A673 (cell line): ENCODE measurements at regions not wholly inside any gene's neighbourhood (a gene's known extent, or its start where the extent isn't known, plus 50 kb on each side); places are given as distances from the start of the nearest gene placed in this dataset.

Source experiments
- BruUV-seq: library from RNA; stranded (reverse); fragments of 400-500 nt; replicated peaks from 2 replicates; lab custom pipeline; 2021; lab: Mats Ljungman, UMichigan
- CTCF ChIA-PET: fragments of 300-600 bp; sonication (Branson Sonifier 250); formaldehyde crosslinking; loops from one replicate; lab custom pipeline; 2022; ENCODE audit warnings: antibody characterized with exemption; lab: Charles Lee
- POLR2A ChIA-PET: fragments of 300-600 bp; sonication (Branson Sonifier 250); formaldehyde crosslinking; loops from one replicate; lab custom pipeline; 2022; ENCODE audit warnings: antibody characterized with exemption; ENCODE audit not compliant: low non-redundant PET; lab: Charles Lee
- DNase-seq: peaks from one replicate; pipeline ENCODE4 v3.0.0-alpha.2; 2015; ENCODE audit warnings: low spot score
- H3K27ac ChIP-seq: fragments of 200-600 bp; sonication (generic); 2 replicates; pipeline ENCODE4 v1.5.1; 2016; ENCODE audit warnings: mixed run types, low read depth, mild to moderate bottlenecking, mixed read lengths, antibody characterized with exemption, low read length; ENCODE audit not compliant: poor library complexity, severe bottlenecking
- H3K27me3 ChIP-seq: fragments of 200-600 bp; sonication (generic); replicated peaks from 2 replicates; pipeline ENCODE4 v1.6.1; 2017; ENCODE audit warnings: mixed run types, low read depth, mild to moderate bottlenecking, mixed read lengths, antibody characterized with exemption, low read length; ENCODE audit not compliant: insufficient read depth, poor library complexity
- H3K36me3 ChIP-seq: fragments of 200-600 bp; sonication (generic); 2 replicates; pipeline ENCODE4 v1.6.1; 2016; ENCODE audit warnings: mixed run types, mild to moderate bottlenecking, mixed read lengths, antibody characterized with exemption, low read length; ENCODE audit not compliant: insufficient read depth, poor library complexity, severe bottlenecking
- H3K4me1 ChIP-seq: fragments of 200-600 bp; sonication (generic); 2 replicates; pipeline ENCODE4 v1.6.1; 2017; ENCODE audit warnings: mixed run types, mild to moderate bottlenecking, mixed read lengths, antibody characterized with exemption, low read length; ENCODE audit not compliant: insufficient read depth, poor library complexity, severe bottlenecking
- H3K4me3 ChIP-seq: fragments of 200-600 bp; sonication (generic); 2 replicates; pipeline ENCODE4 v1.5.1; 2016; ENCODE audit warnings: low read depth, mixed run types, mild to moderate bottlenecking, mixed read lengths, low read length; ENCODE audit not compliant: poor library complexity, severe bottlenecking
- H3K9me3 ChIP-seq: fragments of 200-600 bp; sonication (generic); 2 replicates; pipeline ENCODE4 v1.6.1; 2016; ENCODE audit warnings: mixed run types, low read depth, mild to moderate bottlenecking, mixed read lengths, antibody characterized with exemption, low read length; ENCODE audit not compliant: poor library complexity, severe bottlenecking
- CTCF ChIP-seq: fragments of 300-800, 200-600 bp; sonication (generic); conservative IDR thresholded peaks from 2 replicates; pipeline ENCODE4 v1.5.1; 2017; ENCODE audit warnings: low read depth, mild to moderate bottlenecking, antibody characterized with exemption, low read length, moderate library complexity, mixed read lengths
- EZH2 ChIP-seq: fragments of 200-600 bp; sonication (generic); IDR thresholded peaks from 2 replicates; pipeline ENCODE4 v1.6.1; 2017; ENCODE audit warnings: borderline replicate concordance, low read depth, mild to moderate bottlenecking, mixed read lengths, antibody characterized with exemption, low read length; ENCODE audit not compliant: poor library complexity, severe bottlenecking
- intact Hi-C: fragments of 100-400 bp; cut with micrococcal nuclease; formaldehyde crosslinking; loops from one replicate; pipeline ENCODE4 v1.10.0; 2022; ENCODE audit not compliant: unreplicated experiment

- Histone ChIP-seq H3K4me1 (peaks cover 17% of the 10 kb centered on the region), H3K9me3 (no peaks in the 10 kb centered on the region), H3K36me3 (no peaks in the 10 kb centered on the region), H3K4me3 (no peak overlapping the region), H3K27me3 (no peaks in the 10 kb centered on the region), H3K27ac (no peak overlapping the region)
- ChIA-PET POLR2A (no interaction called here), CTCF (no interaction called here)
- TF ChIP-seq CTCF (no peak), EZH2 (no peak)
- DNase-seq: no peak
- intact Hi-C loops: no loop called here
- BruUV-seq: no TSS peak
Measured at GRCh38 chr7:36045830-36046341, 107.2 kb upstream of the EEPD1 start.

DNA sequence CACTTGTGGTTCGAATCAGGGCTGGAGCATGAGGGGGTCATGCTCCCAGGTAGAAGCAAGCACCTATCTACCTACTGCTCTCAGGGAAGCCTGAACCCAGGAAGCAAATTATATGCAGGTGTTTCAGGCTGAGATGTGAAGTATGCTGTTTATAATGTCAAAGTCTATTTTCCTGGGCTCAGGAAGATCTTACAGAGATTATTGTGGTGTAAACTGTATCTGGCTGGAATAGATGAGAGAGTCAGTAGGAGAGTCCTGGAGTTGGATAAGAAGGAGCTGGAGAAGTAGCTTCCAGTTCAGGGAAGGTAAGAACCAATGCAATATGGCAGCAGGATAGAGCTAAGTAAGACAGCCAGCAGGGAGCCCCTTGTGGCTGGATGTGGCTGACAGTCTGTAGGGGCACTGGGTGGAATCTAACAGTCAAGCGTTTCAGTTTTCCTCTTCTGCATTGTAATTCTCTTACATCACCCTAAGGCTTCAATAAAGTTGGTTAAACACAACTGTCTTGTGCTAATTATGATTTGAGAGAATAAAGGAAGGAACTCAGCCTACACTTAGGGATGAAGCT is 105.9 kb upstream of the EEPD1 start:
- intact Hi-C loops: no loop called here

GRCh38 chr7:36048141-36048901 is 104.7 kb upstream of the EEPD1 start:
- CTCF ChIA-PET: no interaction called here
- peaks cover 17% of the 10 kb centered on the region for H3K4me1 ChIP-seq
- H3K4me3 ChIP-seq: no peak overlapping the region
- TF ChIP-seq EZH2 (no peak), CTCF (no peak)
- BruUV-seq: no TSS peak
- intact Hi-C loops: no loop called here
- no peak overlapping the region for H3K27ac ChIP-seq
- H3K9me3 ChIP-seq: no peaks in the 10 kb centered on the region
- H3K27me3 ChIP-seq: no peaks in the 10 kb centered on the region
- DNase-seq: peak; percentile 34
- POLR2A ChIA-PET: no interaction called here
- no peaks in the 10 kb centered on the region for H3K36me3 ChIP-seq

More for the DNA sequence above, 105.9 kb upstream of the EEPD1 start:
- Histone ChIP-seq H3K27me3 (no peaks in the 10 kb centered on the region), H3K9me3 (no peaks in the 10 kb centered on the region), H3K36me3 (no peaks in the 10 kb centered on the region), H3K4me1 (peaks cover 17% of the 10 kb centered on the region), H3K27ac (no peak overlapping the region), H3K4me3 (no peak overlapping the region)
- TF ChIP-seq CTCF (peak; percentile 41), EZH2 (no peak)
- BruUV-seq: no TSS peak
- ChIA-PET CTCF (interaction anchor here (0.7 kb wide), 1 partner anchor 126 kb away, joined by 3 read pairs; no protein-coding TSS in a partner anchor), POLR2A (no interaction called here)
- peak; percentile 28 for DNase-seq
